GM12878 (cell line): ENCODE measurements at regions not wholly inside any gene's neighbourhood (a gene's known extent, or its start where the extent isn't known, plus 50 kb on each side); places are given as distances from the start of the nearest gene placed in this dataset.

Experiments
- ATAC-seq: fragments of 200-7000 bp; cut with Tn5 transposase; 3 replicates; pipeline ENCODE4 v1.9.1; 2020; ENCODE audit warnings: mild to moderate bottlenecking, moderate library complexity
- BruUV-seq: library from RNA; stranded (reverse); fragments of 400-500 nt; replicated peaks from 2 replicates; lab custom pipeline; 2021; lab: Mats Ljungman, UMichigan
- CTCF ChIA-PET: fragments of 300-600 bp; sonication (Branson Sonifier 250); formaldehyde crosslinking; extraction: SDS; loops from one replicate; lab custom pipeline; 2021; ENCODE audit warnings: inconsistent platforms; lab: Yijun Ruan, JAX
- POLR2A ChIA-PET: fragments of 350-600 bp; formaldehyde crosslinking; extraction: SDS; loops from one replicate; lab custom pipeline; 2021; ENCODE audit warnings: inconsistent platforms; lab: Charles Lee
- RAD21 ChIA-PET: fragments of 300-600 bp; sonication (Branson Sonifier 250); formaldehyde crosslinking; loops from one replicate; lab custom pipeline; 2023; ENCODE audit warnings: antibody characterized with exemption; ENCODE audit not compliant: unreplicated experiment; lab: Charles Lee
- SMC1A ChIA-PET: fragments of 300-600 bp; sonication (Branson Sonifier 250); formaldehyde crosslinking; loops from one replicate; lab custom pipeline; 2023; ENCODE audit not compliant: unreplicated experiment, uncharacterized antibody; lab: Charles Lee
- DNase-seq: peaks from one replicate; pipeline ENCODE4 v3.0.0-alpha.2; 2011; ENCODE audit warnings: low read depth, low spot score
- FAIRE-seq: peaks from 3 replicates; lab custom pipeline; 2011; peaks lifted over from hg19 to GRCh38; lab: Jason Lieb, UNC
- H2AFZ ChIP-seq: 2 replicates; pipeline ENCODE4 v1.6.0; 2011; ENCODE audit warnings: low read depth, low read length, control low read depth; ENCODE audit not compliant: control insufficient read depth
- H3K27ac ChIP-seq: 2 replicates; pipeline ENCODE4 v1.5.1; 2011; ENCODE audit warnings: control low read depth; ENCODE audit not compliant: control insufficient read depth, insufficient read depth
- H3K27me3 ChIP-seq, 2 experiments: replicated peaks in 1 of 2; 2 replicates each; pipeline versions ENCODE4 v1.6.0 to v1.6.1; 2011; ENCODE audit warnings: low read length in 1 of 2; ENCODE audit not compliant: control insufficient read depth in 2 of 2, insufficient read depth in 2 of 2
- H3K36me3 ChIP-seq, 2 experiments: 2 replicates each; pipeline ENCODE4 v1.5.1; 2011; ENCODE audit warnings: low read length in 1 of 2; ENCODE audit not compliant: control insufficient read depth in 2 of 2, insufficient read depth in 2 of 2
- H3K4me1 ChIP-seq: 2 replicates; pipeline ENCODE4 v1.6.1; 2011; ENCODE audit warnings: mild to moderate bottlenecking, low read length, moderate library complexity, mixed read lengths; ENCODE audit not compliant: control insufficient read depth, insufficient read depth
- H3K4me2 ChIP-seq: 2 replicates; pipeline ENCODE4 v1.6.0; 2011; ENCODE audit warnings: control low read depth; ENCODE audit not compliant: control insufficient read depth, insufficient read depth
- H3K4me3 ChIP-seq: fragments of 200-600 bp; sonication (generic); 2 replicates; pipeline ENCODE4 v1.5.1; 2016
- H3K79me2 ChIP-seq: 2 replicates; pipeline ENCODE4 v1.6.0; 2011; ENCODE audit warnings: low read length; ENCODE audit not compliant: control insufficient read depth, insufficient read depth
- H3K9ac ChIP-seq: 2 replicates; pipeline ENCODE4 v1.8.0; 2011; ENCODE audit warnings: low read length, control low read depth, mixed read lengths; ENCODE audit not compliant: control insufficient read depth, insufficient read depth
- H3K9me3 ChIP-seq: replicated peaks from 3 replicates; pipeline ENCODE4 v1.5.1; 2011; ENCODE audit warnings: mild to moderate bottlenecking, low read length; ENCODE audit not compliant: control insufficient read depth, insufficient read depth
- H4K20me1 ChIP-seq: 2 replicates; pipeline ENCODE4 v1.6.0; 2011; ENCODE audit not compliant: control insufficient read depth, insufficient read depth
- BCL11A ChIP-seq: IDR thresholded peaks from 2 replicates; pipeline ENCODE4 v1.6.1; 2011; ENCODE audit warnings: low read depth, low read length
- BHLHE40 ChIP-seq, 2 experiments: fragments of 450-650 bp in 1 of 2; IDR thresholded peaks; 2 replicates each; pipeline ENCODE4 v1.6.1; 2011 to 2017; ENCODE audit warnings: low read depth in 2 of 2, borderline replicate concordance in 1 of 2, improper control_type of control experiment in 1 of 2, low read length in 1 of 2, mild to moderate bottlenecking in 1 of 2
- CHD1 ChIP-seq: IDR thresholded peaks from 2 replicates; pipeline ENCODE4 v1.6.1; 2012; ENCODE audit warnings: low read depth, low read length, improper control_type of control experiment
- NR2C2 ChIP-seq: IDR thresholded peaks from 2 replicates; pipeline ENCODE4 v1.6.1; 2011; ENCODE audit warnings: borderline replicate concordance, low read depth; ENCODE audit not compliant: control insufficient read depth, insufficient read length
- SMARCA5 ChIP-seq: fragments of 450-650 bp; IDR thresholded peaks from 2 replicates; pipeline ENCODE4 v1.6.1; 2017; ENCODE audit warnings: mild to moderate bottlenecking
- SRF ChIP-seq, 2 experiments: IDR thresholded peaks; 2 replicates each; pipeline ENCODE4 v1.6.1; 2011; ENCODE audit warnings: low read depth in 2 of 2, low read length in 2 of 2, mild to moderate bottlenecking in 1 of 2, moderate library complexity in 1 of 2
- YY1 ChIP-seq: IDR thresholded peaks from 2 replicates; pipeline ENCODE4 v1.6.1; 2011; ENCODE audit warnings: low read depth, mild to moderate bottlenecking, low read length
- ZNF384 ChIP-seq: IDR thresholded peaks from 2 replicates; pipeline ENCODE4 v1.6.1; 2012; ENCODE audit warnings: low read depth, mild to moderate bottlenecking, low read length, improper control_type of control experiment, borderline replicate concordance
- WGBS: methylation state at CpG from one replicate; pipeline ENCODE4 v1.1.6; 2016; ENCODE audit warnings: low lambda C conversion rate; ENCODE audit not compliant: insufficient replicate concordance, insufficient coverage; ENCODE audit errors: missing lambda C conversion rate; 5-methylcytosine and 5-hydroxymethylcytosine counted together
- in situ Hi-C: fragments of 300-500 bp; cut with MboI; formaldehyde crosslinking; loops from 9 replicates; pipeline ENCODE4 v1.14.3; 2018; ENCODE audit warnings: mixed read lengths
- intact Hi-C: fragments of 100-400 bp; cut with micrococcal nuclease; formaldehyde crosslinking; loops from one replicate; pipeline ENCODE4 v1.14.2; 2022; ENCODE audit not compliant: unreplicated experiment
- TF ChIP-seq, protein P1 (sequence below): IDR thresholded peaks from 2 replicates; pipeline ENCODE4 v1.6.1; 2011; ENCODE audit warnings: low read depth, low read length, improper control_type of control experiment, borderline replicate concordance

DNA sequence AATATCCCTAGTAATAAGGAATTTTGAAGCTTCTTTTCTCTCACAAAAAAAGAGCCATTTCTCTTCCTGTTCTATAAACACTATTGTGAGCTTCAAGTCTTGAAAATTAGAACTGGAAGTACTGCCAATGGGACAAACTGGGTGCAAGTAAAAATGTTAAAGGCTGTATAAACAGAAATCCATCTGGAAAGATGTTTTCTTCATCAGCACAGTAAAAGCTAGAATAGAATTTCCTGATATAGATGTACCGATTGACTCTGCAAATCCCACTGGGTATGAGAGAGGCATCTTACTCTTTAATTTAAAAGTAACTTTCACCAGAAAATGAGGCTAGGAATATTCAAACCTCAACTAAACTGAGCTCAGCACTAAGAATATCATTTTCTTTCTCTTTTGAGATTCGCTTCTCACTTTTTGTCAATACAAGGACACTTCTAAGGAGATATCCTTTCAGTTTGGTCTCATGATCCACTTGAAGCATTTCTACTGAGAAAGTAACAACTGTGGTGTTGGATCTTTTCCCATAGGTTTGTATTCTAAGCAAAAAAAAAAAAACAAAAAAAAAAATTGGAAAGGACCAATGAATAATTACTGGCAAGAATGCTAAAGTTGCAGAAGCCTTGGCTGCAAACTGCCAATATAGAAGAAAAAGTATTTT, 169.0 kb upstream of the PRDM1 start (continued):
- no peak for TF ChIP-seq YY1
- TF ChIP-seq, protein P1, sequence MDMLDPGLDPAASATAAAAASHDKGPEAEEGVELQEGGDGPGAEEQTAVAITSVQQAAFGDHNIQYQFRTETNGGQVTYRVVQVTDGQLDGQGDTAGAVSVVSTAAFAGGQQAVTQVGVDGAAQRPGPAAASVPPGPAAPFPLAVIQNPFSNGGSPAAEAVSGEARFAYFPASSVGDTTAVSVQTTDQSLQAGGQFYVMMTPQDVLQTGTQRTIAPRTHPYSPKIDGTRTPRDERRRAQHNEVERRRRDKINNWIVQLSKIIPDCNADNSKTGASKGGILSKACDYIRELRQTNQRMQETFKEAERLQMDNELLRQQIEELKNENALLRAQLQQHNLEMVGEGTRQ: no peak
- TF ChIP-seq SRF (IDR thresholded peaks at IDR 0.05; ENCODE audit: low read depth in 2 of 2, low read length in 2 of 2): no peak

GRCh38 chr6:105911106-105911629, 175.0 kb upstream of the PRDM1 start:
- CTCF ChIA-PET: no interaction called here

More at GRCh38 chr6:105911106-105911629, 175.0 kb upstream of the PRDM1 start:
- H3K9ac ChIP-seq: no peak overlapping the region
- RAD21 ChIA-PET: interaction anchor here (1.3 kb wide), 1 partner anchor 312 kb away, joined by 4 read pairs; no protein-coding TSS in a partner anchor
- TF ChIP-seq NR2C2 (no peak), BHLHE40 (IDR thresholded peaks at IDR 0.05; ENCODE audit: borderline replicate concordance in 1 of 2, low read depth in 2 of 2, low read length in 1 of 2) (peak; percentile 65 to 82; a peak in 3 of 4 replicates), BCL11A (no peak), SMARCA5 (no peak), CHD1 (no peak), ZNF384 (no peak)
- TF ChIP-seq, all 136 proteins: peak for 1
- no peaks in the 10 kb centered on the region for H3K79me2 ChIP-seq
- FAIRE-seq (no peak), ATAC-seq (no peak), DNase-seq (no peak)
- no peak overlapping the region for H3K4me2 ChIP-seq
- no peaks in the 10 kb centered on the region for H3K36me3 ChIP-seq
- no peaks in the 10 kb centered on the region for H3K27me3 ChIP-seq
- H3K4me3 ChIP-seq: no peak overlapping the region
- no peaks in the 10 kb centered on the region for H3K9me3 ChIP-seq
- H2AFZ ChIP-seq: no peak overlapping the region
- in situ Hi-C loops (no loop called here), intact Hi-C loops (no loop called here)
- WGBS: 60% methylated on average over 4 of the region's 4 CpGs
- no peak overlapping the region for H3K27ac ChIP-seq
- H3K4me1 ChIP-seq: no peaks in the 10 kb centered on the region
- POLR2A ChIA-PET: no interaction called here
- no peaks in the 10 kb centered on the region for H4K20me1 ChIP-seq
- SMC1A ChIA-PET: no interaction called here
- BruUV-seq: no TSS peak
